ENCODE measurements at regions not wholly inside any gene's neighbourhood (a gene's known extent, or its start where the extent isn't known, plus 50 kb on each side); places are given as distances from the start of the nearest gene placed in this dataset.

DNA sequence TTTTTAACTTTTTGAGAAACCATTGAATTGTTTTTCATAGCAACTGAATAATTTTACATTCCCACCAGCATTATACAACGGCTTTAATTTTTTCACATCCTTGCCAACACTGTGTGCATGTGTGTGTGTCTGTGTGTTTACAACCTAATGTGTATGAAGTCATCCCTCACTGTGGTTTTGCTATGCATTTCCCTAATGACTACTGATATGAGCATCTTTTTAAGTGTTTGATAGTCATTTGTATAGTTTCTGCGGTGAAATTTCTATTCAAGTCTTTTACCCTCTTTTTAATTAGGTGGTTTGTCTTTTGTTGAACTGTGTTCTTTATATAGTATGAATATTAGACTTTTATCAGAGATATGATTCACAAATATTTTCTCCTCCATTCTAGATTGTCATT, 263.1 kb upstream of the COX7C start:
- H3K4me3 Mint-ChIP-seq (ENCODE audit: unreplicated experiment): no peak overlapping the region
- TF ChIP-seq, protein P1, sequence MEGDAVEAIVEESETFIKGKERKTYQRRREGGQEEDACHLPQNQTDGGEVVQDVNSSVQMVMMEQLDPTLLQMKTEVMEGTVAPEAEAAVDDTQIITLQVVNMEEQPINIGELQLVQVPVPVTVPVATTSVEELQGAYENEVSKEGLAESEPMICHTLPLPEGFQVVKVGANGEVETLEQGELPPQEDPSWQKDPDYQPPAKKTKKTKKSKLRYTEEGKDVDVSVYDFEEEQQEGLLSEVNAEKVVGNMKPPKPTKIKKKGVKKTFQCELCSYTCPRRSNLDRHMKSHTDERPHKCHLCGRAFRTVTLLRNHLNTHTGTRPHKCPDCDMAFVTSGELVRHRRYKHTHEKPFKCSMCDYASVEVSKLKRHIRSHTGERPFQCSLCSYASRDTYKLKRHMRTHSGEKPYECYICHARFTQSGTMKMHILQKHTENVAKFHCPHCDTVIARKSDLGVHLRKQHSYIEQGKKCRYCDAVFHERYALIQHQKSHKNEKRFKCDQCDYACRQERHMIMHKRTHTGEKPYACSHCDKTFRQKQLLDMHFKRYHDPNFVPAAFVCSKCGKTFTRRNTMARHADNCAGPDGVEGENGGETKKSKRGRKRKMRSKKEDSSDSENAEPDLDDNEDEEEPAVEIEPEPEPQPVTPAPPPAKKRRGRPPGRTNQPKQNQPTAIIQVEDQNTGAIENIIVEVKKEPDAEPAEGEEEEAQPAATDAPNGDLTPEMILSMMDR (IDR thresholded peaks at IDR 0.05): no peak
- H3K36me3 Mint-ChIP-seq (ENCODE audit: low read depth): no peaks in the 10 kb centered on the region
- peaks cover 14% of the 10 kb centered on the region for H3K27me3 Mint-ChIP-seq (ENCODE audit: low read depth)
- H3K9me3 Mint-ChIP-seq (ENCODE audit: low read depth): no peaks in the 10 kb centered on the region
- H3K27ac Mint-ChIP-seq (ENCODE audit: unreplicated experiment): no peak overlapping the region
- H3K4me1 Mint-ChIP-seq (ENCODE audit: low read depth): no peaks in the 10 kb centered on the region
- no peak for DNase-seq (ENCODE audit: low spot score)

DNA sequence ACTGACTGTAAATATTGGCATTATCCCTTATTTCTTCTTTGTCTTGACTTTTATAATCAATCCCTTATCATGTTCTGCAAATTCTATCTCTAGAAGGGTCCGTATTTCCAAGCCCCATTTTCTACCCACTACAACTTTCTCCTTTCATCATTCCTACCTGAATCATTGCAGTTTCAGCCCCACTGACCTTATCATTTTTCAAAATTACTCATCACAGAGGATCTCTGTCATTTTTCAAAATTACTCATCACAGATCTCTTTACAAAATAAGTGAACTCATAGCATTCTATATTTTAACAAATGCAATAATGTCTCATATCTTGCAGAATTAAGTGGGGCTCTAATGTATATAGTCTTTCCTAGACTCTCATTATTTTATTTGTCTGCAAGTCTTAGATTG, 256.9 kb upstream of the COX7C start:
- H3K4me1 Mint-ChIP-seq (ENCODE audit: low read depth): no peaks in the 10 kb centered on the region
- DNase-seq (ENCODE audit: low spot score): no peak
- TF ChIP-seq, protein P1 (IDR thresholded peaks at IDR 0.05): no peak
- no peaks in the 10 kb centered on the region for H3K9me3 Mint-ChIP-seq (ENCODE audit: low read depth)
- no peak overlapping the region for H3K4me3 Mint-ChIP-seq (ENCODE audit: unreplicated experiment)
- no peaks in the 10 kb centered on the region for H3K36me3 Mint-ChIP-seq (ENCODE audit: low read depth)
- no peak overlapping the region for H3K27ac Mint-ChIP-seq (ENCODE audit: unreplicated experiment)
- H3K27me3 Mint-ChIP-seq (ENCODE audit: low read depth): peaks cover 12% of the 10 kb centered on the region

DNA sequence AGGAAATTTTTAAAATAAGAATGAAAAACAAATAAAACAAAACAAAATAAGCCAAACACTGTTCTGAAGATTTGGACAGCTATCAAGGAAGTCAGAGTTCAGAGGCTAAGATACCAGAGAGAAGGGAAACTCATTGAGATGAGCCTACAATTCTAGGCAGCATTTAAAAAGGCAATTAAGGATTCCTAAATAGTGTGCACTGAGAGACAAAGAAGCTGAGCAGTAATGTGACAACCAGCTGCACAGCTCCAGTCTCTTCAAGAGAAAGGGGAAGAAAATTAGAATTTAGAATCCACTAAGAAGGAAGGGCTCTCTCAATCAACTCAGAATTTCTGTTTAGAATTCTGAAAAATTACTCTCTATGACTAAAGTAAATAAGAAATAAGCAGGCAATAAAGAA, 246.7 kb upstream of the COX7C start:
- H3K4me1 Mint-ChIP-seq (ENCODE audit: low read depth): no peaks in the 10 kb centered on the region
- no peaks in the 10 kb centered on the region for H3K36me3 Mint-ChIP-seq (ENCODE audit: low read depth)
- TF ChIP-seq, protein P1 (IDR thresholded peaks at IDR 0.05): no peak
- no peak for DNase-seq (ENCODE audit: low spot score)
- peaks cover 10% of the 10 kb centered on the region for H3K9me3 Mint-ChIP-seq (ENCODE audit: low read depth)
- H3K27ac Mint-ChIP-seq (ENCODE audit: unreplicated experiment): no peak overlapping the region
- peaks cover 13% of the 10 kb centered on the region for H3K27me3 Mint-ChIP-seq (ENCODE audit: low read depth)
- H3K4me3 Mint-ChIP-seq (ENCODE audit: unreplicated experiment): no peak overlapping the region

DNA sequence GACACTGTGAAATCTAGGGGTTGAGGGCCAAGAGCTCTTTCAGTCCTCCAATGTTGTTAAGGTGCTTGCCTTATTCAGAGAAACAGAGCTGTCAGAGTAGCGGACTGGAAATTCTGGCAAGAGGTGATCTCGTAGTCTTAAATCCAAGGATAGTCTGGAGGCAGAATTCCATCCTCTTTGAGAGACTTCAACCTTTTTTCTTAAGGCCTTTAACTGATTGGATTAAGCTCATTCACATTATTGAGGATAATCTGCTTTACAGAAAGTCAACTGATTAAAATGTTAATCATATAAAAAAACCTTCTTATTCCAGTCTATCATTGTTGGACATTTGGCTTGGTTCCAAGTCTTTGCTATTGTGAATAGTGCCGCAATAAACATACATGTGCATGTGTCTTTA, 243.1 kb upstream of the COX7C start:
- H3K36me3 Mint-ChIP-seq (ENCODE audit: low read depth): no peaks in the 10 kb centered on the region
- no peak overlapping the region for H3K27ac Mint-ChIP-seq (ENCODE audit: unreplicated experiment)
- H3K4me3 Mint-ChIP-seq (ENCODE audit: unreplicated experiment): no peak overlapping the region
- H3K27me3 Mint-ChIP-seq (ENCODE audit: low read depth): peaks cover 17% of the 10 kb centered on the region
- peaks cover 10% of the 10 kb centered on the region for H3K9me3 Mint-ChIP-seq (ENCODE audit: low read depth)
- no peaks in the 10 kb centered on the region for H3K4me1 Mint-ChIP-seq (ENCODE audit: low read depth)
- no peak for DNase-seq (ENCODE audit: low spot score)
- TF ChIP-seq, protein P1 (IDR thresholded peaks at IDR 0.05): no peak

DNA sequence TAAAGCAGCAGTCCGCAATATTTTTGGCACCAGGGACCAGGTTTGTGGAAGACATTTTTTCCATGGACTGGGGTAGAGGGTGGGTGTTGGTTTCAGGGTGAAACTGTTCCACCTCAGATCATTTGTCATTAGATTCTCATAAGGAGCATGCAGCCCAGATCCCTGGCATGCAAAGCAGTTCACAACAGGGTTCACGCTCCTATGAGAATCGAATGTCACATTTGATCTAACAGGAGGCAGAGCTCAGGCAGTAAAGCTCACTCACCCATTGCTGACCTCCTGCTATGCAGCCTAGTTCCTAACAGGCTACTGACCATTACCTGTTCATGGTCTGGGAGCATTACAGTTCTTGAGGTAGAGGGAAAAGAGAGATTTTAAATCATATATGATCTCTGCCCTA, 241.5 kb upstream of the COX7C start:
- H3K27me3 Mint-ChIP-seq (ENCODE audit: low read depth): peaks cover 15% of the 10 kb centered on the region
- TF ChIP-seq, protein P1 (IDR thresholded peaks at IDR 0.05): no peak
- no peak overlapping the region for H3K4me3 Mint-ChIP-seq (ENCODE audit: unreplicated experiment)
- H3K4me1 Mint-ChIP-seq (ENCODE audit: low read depth): no peaks in the 10 kb centered on the region
- H3K36me3 Mint-ChIP-seq (ENCODE audit: low read depth): no peaks in the 10 kb centered on the region
- H3K9me3 Mint-ChIP-seq (ENCODE audit: low read depth): peaks cover 10% of the 10 kb centered on the region
- no peak for DNase-seq (ENCODE audit: low spot score)
- no peak overlapping the region for H3K27ac Mint-ChIP-seq (ENCODE audit: unreplicated experiment)
